ENCODE measurements at regions not wholly inside any gene's neighbourhood (a gene's known extent, or its start where the extent isn't known, plus 50 kb on each side); places are given as distances from the start of the nearest gene placed in this dataset.

GRCh38 chr3:118713502-118714207 lies 321.0 kb downstream of the IGSF11 start:
- no peaks in the 10 kb centered on the region for H3K36me3 ChIP-seq (ENCODE audit: control insufficient read depth, low read depth, low read length)
- no peaks in the 10 kb centered on the region for H3K9me3 ChIP-seq (ENCODE audit: control insufficient read depth, low read depth, low read length)
- no peak overlapping the region for H3K9ac ChIP-seq (ENCODE audit: low read length)
- no peak overlapping the region for H3K27ac ChIP-seq (ENCODE audit: low read length)
- H3K4me1 ChIP-seq (ENCODE audit: control insufficient read depth, low read depth, low read length), result no peaks in the 10 kb centered on the region
- H3K4me3 ChIP-seq (ENCODE audit: low read length), result no peak overlapping the region
- no peaks in the 10 kb centered on the region for H3K27me3 ChIP-seq (ENCODE audit: control insufficient read depth, insufficient read depth, low read length)

GRCh38 chr3:118714800-118715199 lies 319.8 kb downstream of the IGSF11 start:
- Histone ChIP-seq H3K27me3 (ENCODE audit: control insufficient read depth, insufficient read depth, low read length) (no peaks in the 10 kb centered on the region), H3K36me3 (ENCODE audit: control insufficient read depth, low read depth, low read length) (no peaks in the 10 kb centered on the region), H3K4me1 (ENCODE audit: control insufficient read depth, low read depth, low read length) (no peaks in the 10 kb centered on the region), H3K27ac (ENCODE audit: low read length) (no peak overlapping the region), H3K4me3 (ENCODE audit: low read length) (no peak overlapping the region), H3K9ac (ENCODE audit: low read length) (no peak overlapping the region), H3K9me3 (ENCODE audit: control insufficient read depth, low read depth, low read length) (no peaks in the 10 kb centered on the region)

- H3K9me3 ChIP-seq (ENCODE audit: control insufficient read depth, low read depth, low read length), result no peaks in the 10 kb centered on the region
- no peaks in the 10 kb centered on the region for H3K27me3 ChIP-seq (ENCODE audit: control insufficient read depth, insufficient read depth, low read length)
- H3K4me1 ChIP-seq (ENCODE audit: control insufficient read depth, low read depth, low read length), result no peaks in the 10 kb centered on the region
- H3K27ac ChIP-seq (ENCODE audit: low read length), result no peak overlapping the region
- H3K9ac ChIP-seq (ENCODE audit: low read length), result no peak overlapping the region
- no peak overlapping the region for H3K4me3 ChIP-seq (ENCODE audit: low read length)
- H3K36me3 ChIP-seq (ENCODE audit: control insufficient read depth, low read depth, low read length), result no peaks in the 10 kb centered on the region
These were observed 305.1 kb downstream of the IGSF11 start for GRCh38 chr3:118729546-118729945.

GRCh38 chr3:118734664-118735063 lies 300.0 kb downstream of the IGSF11 start:
- no peaks in the 10 kb centered on the region for H3K27me3 ChIP-seq (ENCODE audit: control insufficient read depth, insufficient read depth, low read length)
- H3K36me3 ChIP-seq (ENCODE audit: control insufficient read depth, low read depth, low read length), result no peaks in the 10 kb centered on the region
- no peaks in the 10 kb centered on the region for H3K4me1 ChIP-seq (ENCODE audit: control insufficient read depth, low read depth, low read length)
- no peak overlapping the region for H3K4me3 ChIP-seq (ENCODE audit: low read length)
- H3K27ac ChIP-seq (ENCODE audit: low read length), result no peak overlapping the region
- no peak overlapping the region for H3K9ac ChIP-seq (ENCODE audit: low read length)
- no peaks in the 10 kb centered on the region for H3K9me3 ChIP-seq (ENCODE audit: control insufficient read depth, low read depth, low read length)

GRCh38 chr3:118736107-118736506 lies 298.5 kb downstream of the IGSF11 start:
- no peaks in the 10 kb centered on the region for H3K36me3 ChIP-seq (ENCODE audit: control insufficient read depth, low read depth, low read length)
- no peaks in the 10 kb centered on the region for H3K27me3 ChIP-seq (ENCODE audit: control insufficient read depth, insufficient read depth, low read length)
- no peaks in the 10 kb centered on the region for H3K9me3 ChIP-seq (ENCODE audit: control insufficient read depth, low read depth, low read length)
- no peak overlapping the region for H3K9ac ChIP-seq (ENCODE audit: low read length)
- no peaks in the 10 kb centered on the region for H3K4me1 ChIP-seq (ENCODE audit: control insufficient read depth, low read depth, low read length)
- H3K27ac ChIP-seq (ENCODE audit: low read length), result no peak overlapping the region
- no peak overlapping the region for H3K4me3 ChIP-seq (ENCODE audit: low read length)

- Histone ChIP-seq H3K4me3 (ENCODE audit: low read length) (no peak overlapping the region), H3K4me1 (ENCODE audit: control insufficient read depth, low read depth, low read length) (no peaks in the 10 kb centered on the region), H3K36me3 (ENCODE audit: control insufficient read depth, low read depth, low read length) (no peaks in the 10 kb centered on the region)
These were observed 293.8 kb downstream of the IGSF11 start for GRCh38 chr3:118740722-118741290.

GRCh38 chr3:118742760-118743159 lies 291.9 kb downstream of the IGSF11 start:
- H3K9ac ChIP-seq (ENCODE audit: low read length), result no peak overlapping the region
- H3K27ac ChIP-seq (ENCODE audit: low read length), result no peak overlapping the region
- H3K36me3 ChIP-seq (ENCODE audit: control insufficient read depth, low read depth, low read length), result no peaks in the 10 kb centered on the region
- H3K4me1 ChIP-seq (ENCODE audit: control insufficient read depth, low read depth, low read length), result no peaks in the 10 kb centered on the region
- H3K4me3 ChIP-seq (ENCODE audit: low read length), result no peak overlapping the region
- H3K27me3 ChIP-seq (ENCODE audit: control insufficient read depth, insufficient read depth, low read length), result no peaks in the 10 kb centered on the region
- no peaks in the 10 kb centered on the region for H3K9me3 ChIP-seq (ENCODE audit: control insufficient read depth, low read depth, low read length)

More at GRCh38 chr3:118740722-118741290, 293.8 kb downstream of the IGSF11 start:
- H3K9ac ChIP-seq (ENCODE audit: low read length), result no peak overlapping the region
- no peaks in the 10 kb centered on the region for H3K27me3 ChIP-seq (ENCODE audit: control insufficient read depth, insufficient read depth, low read length)
- no peaks in the 10 kb centered on the region for H3K9me3 ChIP-seq (ENCODE audit: control insufficient read depth, low read depth, low read length)
- no peak overlapping the region for H3K27ac ChIP-seq (ENCODE audit: low read length)

GRCh38 chr3:118744186-118744585 lies 290.5 kb downstream of the IGSF11 start:
- Histone ChIP-seq H3K27ac (ENCODE audit: low read length) (no peak overlapping the region), H3K9ac (ENCODE audit: low read length) (no peak overlapping the region), H3K36me3 (ENCODE audit: control insufficient read depth, low read depth, low read length) (no peaks in the 10 kb centered on the region), H3K9me3 (ENCODE audit: control insufficient read depth, low read depth, low read length) (no peaks in the 10 kb centered on the region), H3K4me1 (ENCODE audit: control insufficient read depth, low read depth, low read length) (no peaks in the 10 kb centered on the region), H3K27me3 (ENCODE audit: control insufficient read depth, insufficient read depth, low read length) (no peaks in the 10 kb centered on the region), H3K4me3 (ENCODE audit: low read length) (no peak overlapping the region)

- no peak overlapping the region for H3K4me3 ChIP-seq (ENCODE audit: low read length)
- no peaks in the 10 kb centered on the region for H3K27me3 ChIP-seq (ENCODE audit: control insufficient read depth, insufficient read depth, low read length)
- H3K4me1 ChIP-seq (ENCODE audit: control insufficient read depth, low read depth, low read length), result no peaks in the 10 kb centered on the region
- H3K36me3 ChIP-seq (ENCODE audit: control insufficient read depth, low read depth, low read length), result no peaks in the 10 kb centered on the region
- no peaks in the 10 kb centered on the region for H3K9me3 ChIP-seq (ENCODE audit: control insufficient read depth, low read depth, low read length)
- no peak overlapping the region for H3K9ac ChIP-seq (ENCODE audit: low read length)
- no peak overlapping the region for H3K27ac ChIP-seq (ENCODE audit: low read length)
These were observed 280.0 kb downstream of the IGSF11 start for GRCh38 chr3:118754406-118755252.

GRCh38 chr3:118755253-118755801 lies 279.3 kb downstream of the IGSF11 start:
- Histone ChIP-seq H3K9me3 (ENCODE audit: control insufficient read depth, low read depth, low read length) (no peaks in the 10 kb centered on the region), H3K4me1 (ENCODE audit: control insufficient read depth, low read depth, low read length) (peaks cover 5% of the 10 kb centered on the region), H3K4me3 (ENCODE audit: low read length) (no peak overlapping the region), H3K9ac (ENCODE audit: low read length) (no peak overlapping the region), H3K27me3 (ENCODE audit: control insufficient read depth, insufficient read depth, low read length) (no peaks in the 10 kb centered on the region), H3K27ac (ENCODE audit: low read length) (no peak overlapping the region), H3K36me3 (ENCODE audit: control insufficient read depth, low read depth, low read length) (no peaks in the 10 kb centered on the region)

GRCh38 chr3:118760585-118761290 lies 273.9 kb downstream of the IGSF11 start:
- H3K27ac ChIP-seq (ENCODE audit: low read length), result no peak overlapping the region
- H3K4me3 ChIP-seq (ENCODE audit: low read length), result no peak overlapping the region

More at GRCh38 chr3:118760585-118761290, 273.9 kb downstream of the IGSF11 start:
- no peak overlapping the region for H3K9ac ChIP-seq (ENCODE audit: low read length)
- peaks cover 22% of the 10 kb centered on the region for H3K4me1 ChIP-seq (ENCODE audit: control insufficient read depth, low read depth, low read length)
- H3K36me3 ChIP-seq (ENCODE audit: control insufficient read depth, low read depth, low read length), result no peaks in the 10 kb centered on the region
- H3K27me3 ChIP-seq (ENCODE audit: control insufficient read depth, insufficient read depth, low read length), result no peaks in the 10 kb centered on the region
- no peaks in the 10 kb centered on the region for H3K9me3 ChIP-seq (ENCODE audit: control insufficient read depth, low read depth, low read length)

All from iPS-18a (cell line).